ENCODE measurements at regions not wholly inside any gene's neighbourhood (a gene's known extent, or its start where the extent isn't known, plus 50 kb on each side); places are given as distances from the start of the nearest gene placed in this dataset.

GRCh38 chr11:107222916-107223460 is 204.7 kb upstream of the GUCY1A2 start:
- no peak overlapping the region for H3K27ac ChIP-seq
- H3K4me3 ChIP-seq, result no peak overlapping the region
- no peaks in the 10 kb centered on the region for H3K4me1 ChIP-seq
- no peaks in the 10 kb centered on the region for H3K27me3 ChIP-seq
- intact Hi-C loops (cut with DNase I), result no loop called here
- 80 to 81% methylated on average over 5 of the region's 5 CpGs for WGBS, 2 donors
- H3K9me3 ChIP-seq, result no peaks in the 10 kb centered on the region
- no peaks in the 10 kb centered on the region for H3K36me3 ChIP-seq
- no peak for DNase-seq
- no peak for TF ChIP-seq EP300 (IDR thresholded peaks at IDR 0.05)
- TF ChIP-seq POLR2A (IDR thresholded peaks at IDR 0.05), result no peak
- no peak for TF ChIP-seq CTCF (IDR thresholded peaks at IDR 0.05)
- no peak for TF ChIP-seq POLR2AphosphoS5 (IDR thresholded peaks at IDR 0.05)

- TF ChIP-seq POLR2A (IDR thresholded peaks at IDR 0.05) (no peak), CTCF (IDR thresholded peaks at IDR 0.05) (no peak), POLR2AphosphoS5 (IDR thresholded peaks at IDR 0.05) (no peak), EP300 (IDR thresholded peaks at IDR 0.05) (no peak)
- H3K27me3 ChIP-seq, result no peaks in the 10 kb centered on the region
- WGBS, 2 donors, result 72 to 83% methylated on average over 2 of the region's 2 CpGs
- intact Hi-C loops (cut with DNase I), result no loop called here
- no peaks in the 10 kb centered on the region for H3K9me3 ChIP-seq
- no peak for DNase-seq
- H3K4me1 ChIP-seq, result no peaks in the 10 kb centered on the region
- H3K4me3 ChIP-seq, result no peak overlapping the region
- no peak overlapping the region for H3K27ac ChIP-seq
- no peaks in the 10 kb centered on the region for H3K36me3 ChIP-seq
These were observed 204.2 kb upstream of the GUCY1A2 start for GRCh38 chr11:107222431-107222830.

- TF ChIP-seq POLR2AphosphoS5 (IDR thresholded peaks at IDR 0.05) (no peak), EP300 (IDR thresholded peaks at IDR 0.05) (no peak), POLR2A (IDR thresholded peaks at IDR 0.05) (no peak), CTCF (IDR thresholded peaks at IDR 0.05) (no peak)
- H3K4me1 ChIP-seq, result no peaks in the 10 kb centered on the region
- DNase-seq, result no peak
- H3K27ac ChIP-seq, result no peak overlapping the region
- 29 to 66% methylated on average over 4 of the region's 4 CpGs for whole genome bisulfite sequencing, 2 donors
- H3K9me3 ChIP-seq, result no peaks in the 10 kb centered on the region
- no peak overlapping the region for H3K4me3 ChIP-seq
- H3K36me3 ChIP-seq, result no peaks in the 10 kb centered on the region
- intact Hi-C loops (cut with DNase I), result no loop called here
- no peaks in the 10 kb centered on the region for H3K27me3 ChIP-seq
These were observed 203.5 kb upstream of the GUCY1A2 start for GRCh38 chr11:107221748-107222285.

- Histone ChIP-seq H3K4me1 (no peaks in the 10 kb centered on the region), H3K27me3 (no peaks in the 10 kb centered on the region), H3K4me3 (no peak overlapping the region), H3K27ac (no peak overlapping the region), H3K9me3 (no peaks in the 10 kb centered on the region), H3K36me3 (no peaks in the 10 kb centered on the region)
- intact Hi-C loops (cut with DNase I), result no loop called here
- 38 to 56% methylated on average over 10 of the region's 10 CpGs for whole genome bisulfite sequencing, 2 donors
- DNase-seq, result no peak
- TF ChIP-seq CTCF (IDR thresholded peaks at IDR 0.05), result no peak
- TF ChIP-seq POLR2A (IDR thresholded peaks at IDR 0.05), result no peak
- no peak for TF ChIP-seq POLR2AphosphoS5 (IDR thresholded peaks at IDR 0.05)
- no peak for TF ChIP-seq EP300 (IDR thresholded peaks at IDR 0.05)
These were observed 200.1 kb upstream of the GUCY1A2 start for GRCh38 chr11:107218123-107219013.
